ENCODE measurements at regions not wholly inside any gene's neighbourhood (a gene's known extent, or its start where the extent isn't known, plus 50 kb on each side); places are given as distances from the start of the nearest gene placed in this dataset.

DNA sequence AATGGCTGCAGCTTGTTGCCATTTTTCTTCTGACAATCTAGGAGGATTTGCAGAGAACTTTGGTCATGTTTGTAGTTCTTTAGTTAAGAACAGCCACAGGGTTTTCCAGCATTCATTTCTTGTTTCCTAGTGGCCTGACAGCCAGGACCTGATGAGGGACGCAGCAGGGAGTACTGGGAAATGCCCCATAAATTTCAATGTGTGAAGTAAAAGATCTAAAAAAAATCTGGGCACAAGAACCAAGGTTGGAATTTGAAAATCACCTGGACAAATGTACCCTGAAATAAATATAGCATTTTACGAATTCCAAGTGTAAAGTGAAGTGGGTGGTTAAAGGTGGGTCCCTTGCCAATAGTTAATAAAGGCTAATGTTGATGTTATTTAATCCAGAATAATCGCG, 195.0 kb downstream of the ZIC1 start:
- no peak for FAIRE-seq

GRCh38 chr3:147613725-147614124, 204.6 kb downstream of the ZIC1 start:
- FAIRE-seq = no peak

- FAIRE-seq = no peak
These were observed 205.0 kb downstream of the ZIC1 start for GRCh38 chr3:147614210-147614609.

GRCh38 chr3:147615035-147615434, 205.9 kb downstream of the ZIC1 start:
- no peak for FAIRE-seq

DNA sequence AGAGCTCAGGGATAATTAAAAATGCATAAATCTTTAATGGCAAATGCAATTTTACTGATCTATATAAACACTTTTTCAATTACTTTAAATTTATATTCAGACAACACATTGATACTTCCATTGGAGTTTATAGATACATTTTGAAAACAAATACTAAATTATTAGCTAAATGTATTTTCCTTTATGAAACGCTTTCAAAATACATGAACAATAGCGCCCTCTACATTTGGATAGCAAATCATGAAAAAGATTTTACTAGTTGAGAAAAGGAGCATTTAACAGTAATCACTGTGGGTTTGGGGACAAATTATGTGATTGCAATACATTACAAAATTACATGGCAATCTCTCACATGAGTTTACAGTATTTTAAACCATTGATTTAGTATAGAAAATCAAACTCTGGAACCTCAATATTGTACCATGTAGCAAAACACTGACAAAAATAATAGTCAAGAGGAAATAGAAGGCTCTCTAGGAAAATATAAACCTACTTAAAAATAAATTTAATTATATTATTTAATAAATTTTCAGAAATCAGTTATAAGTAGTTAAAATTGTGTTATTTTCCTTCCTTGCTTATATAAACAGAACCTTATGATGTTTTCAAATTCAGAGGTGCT, 207.9 kb downstream of the ZIC1 start:
- no peak for FAIRE-seq

- no peak for FAIRE-seq
These were observed 209.5 kb downstream of the ZIC1 start for GRCh38 chr3:147618691-147619090.

GRCh38 chr3:147619921-147620560, 210.9 kb downstream of the ZIC1 start:
- FAIRE-seq = no peak

- FAIRE-seq = no peak
These were observed 211.7 kb downstream of the ZIC1 start for GRCh38 chr3:147620906-147621305.

DNA sequence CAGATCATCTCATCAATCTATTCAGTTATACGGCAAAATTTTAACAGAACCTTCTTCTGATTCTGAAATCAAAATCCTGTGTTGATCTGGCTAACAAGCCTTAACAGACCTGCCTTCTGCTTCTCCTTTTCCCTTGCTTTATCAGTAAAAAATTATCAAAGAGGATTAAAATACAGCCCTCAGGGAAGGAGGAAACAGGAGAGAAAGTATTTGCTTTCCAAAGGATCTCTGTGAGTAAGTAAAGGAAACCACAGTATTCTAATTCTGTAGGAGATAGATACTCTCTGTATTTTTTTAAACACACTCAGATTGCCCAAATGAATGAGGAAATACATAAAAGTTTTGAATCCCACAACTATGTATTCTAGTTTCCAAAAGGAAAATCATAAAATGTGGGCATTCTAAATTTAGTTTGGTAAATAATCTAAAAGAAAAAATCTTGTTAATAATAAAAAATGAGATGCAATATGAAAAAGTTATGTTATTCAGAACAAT, 221.8 kb downstream of the ZIC1 start:
- no peak for FAIRE-seq

DNA sequence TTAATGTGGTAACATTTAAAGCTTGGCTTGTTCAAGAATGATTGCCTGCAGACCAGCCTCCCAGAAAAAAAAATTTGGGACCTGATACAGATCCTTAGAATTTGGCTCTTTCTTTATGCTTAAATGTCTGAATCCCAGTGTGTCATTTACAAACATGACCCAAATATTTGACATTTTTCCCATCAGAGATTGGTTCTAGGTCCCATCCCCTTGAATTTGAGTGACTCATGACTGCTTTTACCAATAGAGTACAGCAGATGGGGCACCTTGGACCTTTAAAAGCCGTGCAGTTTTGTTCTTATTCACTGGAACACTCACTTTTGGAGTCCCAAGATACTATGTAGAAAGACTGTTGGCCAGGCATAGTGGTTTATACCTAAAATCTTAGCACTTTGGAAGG, 231.6 kb downstream of the ZIC1 start:
- no peak for FAIRE-seq

GRCh38 chr3:147645761-147646160, 236.6 kb downstream of the ZIC1 start:
- no peak for FAIRE-seq

DNA sequence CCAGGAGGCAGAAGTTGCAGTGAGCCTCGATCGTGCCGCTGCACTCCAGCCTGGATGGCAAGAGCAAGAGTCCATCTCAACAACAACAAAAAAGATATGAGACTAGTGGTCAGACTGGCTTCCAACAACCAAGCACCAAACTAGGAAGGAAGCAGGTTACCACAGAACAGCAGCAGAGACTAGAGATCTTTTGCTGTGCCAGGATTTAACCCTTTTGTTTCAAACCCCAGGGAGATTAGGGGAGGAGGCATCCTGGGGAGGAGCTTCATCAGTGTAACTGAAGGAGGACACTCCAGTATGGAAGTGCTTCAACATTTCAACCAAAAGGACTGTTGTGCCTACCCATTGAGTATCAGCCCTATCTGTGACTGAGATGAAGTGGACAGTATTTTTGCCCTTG, 240.3 kb downstream of the ZIC1 start:
- FAIRE-seq = no peak

GRCh38 chr3:147651107-147651778, 242.1 kb downstream of the ZIC1 start:
- no peak for FAIRE-seq

DNA sequence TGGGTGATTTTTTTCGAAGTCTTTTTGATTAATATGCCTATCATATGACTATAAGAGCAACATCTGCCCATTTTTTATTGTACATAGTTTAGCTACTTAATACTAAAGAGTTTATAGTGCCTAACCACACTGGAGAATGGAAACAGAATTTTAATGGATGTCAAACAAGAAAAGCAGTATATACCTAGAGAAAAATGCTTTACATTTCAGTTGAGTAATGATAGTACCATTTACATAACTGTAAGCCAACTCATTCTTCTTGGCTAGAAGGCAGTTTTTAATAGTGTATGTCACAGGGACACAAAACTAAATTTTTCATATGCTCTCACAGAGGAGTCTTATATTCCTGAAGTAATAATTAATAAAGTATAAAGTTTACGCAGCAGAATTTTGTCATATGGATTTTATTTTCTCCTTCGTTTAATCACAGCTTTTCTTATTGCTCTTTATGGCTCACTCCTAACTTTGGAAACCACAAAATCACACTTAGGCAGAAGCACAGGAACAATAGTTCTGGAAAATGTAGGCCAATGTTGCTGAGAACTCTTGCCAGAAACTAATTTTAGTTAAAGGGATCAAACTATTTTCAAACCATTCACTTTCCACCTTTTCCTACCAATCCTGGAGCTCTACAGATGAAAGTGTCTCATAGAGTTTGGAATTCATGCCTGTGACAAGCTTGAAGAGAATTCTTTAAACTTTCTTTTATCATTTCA, 243.6 kb downstream of the ZIC1 start:
- FAIRE-seq = no peak

DNA sequence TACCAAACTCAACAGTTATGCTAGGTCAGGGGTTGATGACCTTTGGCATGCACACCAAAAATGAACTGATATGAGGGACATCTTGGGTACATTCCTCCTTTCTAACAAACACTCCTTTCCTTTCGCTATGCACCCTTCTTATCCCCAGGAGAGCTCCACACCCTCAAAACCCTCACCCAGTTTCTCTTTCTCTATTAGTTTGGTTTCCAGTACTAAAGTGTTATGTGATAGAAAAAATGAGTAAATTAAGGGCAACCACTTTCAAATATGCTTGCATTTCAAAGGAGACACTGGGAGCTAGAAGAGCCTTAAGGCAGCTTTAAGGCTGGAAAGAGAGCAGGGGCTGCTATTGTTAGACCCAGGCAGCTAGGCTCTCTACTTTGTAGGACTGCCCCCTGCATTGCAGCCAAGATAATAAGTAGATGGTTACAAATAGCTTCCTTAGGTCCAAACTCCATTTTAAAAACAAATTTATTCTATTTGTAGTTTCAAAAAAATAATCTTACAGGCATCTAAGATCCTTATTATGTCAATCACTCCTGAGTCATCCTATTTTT, 244.3 kb downstream of the ZIC1 start:
- FAIRE-seq = no peak

- FAIRE-seq = no peak
These were observed 245.7 kb downstream of the ZIC1 start for GRCh38 chr3:147654827-147655226.

DNA sequence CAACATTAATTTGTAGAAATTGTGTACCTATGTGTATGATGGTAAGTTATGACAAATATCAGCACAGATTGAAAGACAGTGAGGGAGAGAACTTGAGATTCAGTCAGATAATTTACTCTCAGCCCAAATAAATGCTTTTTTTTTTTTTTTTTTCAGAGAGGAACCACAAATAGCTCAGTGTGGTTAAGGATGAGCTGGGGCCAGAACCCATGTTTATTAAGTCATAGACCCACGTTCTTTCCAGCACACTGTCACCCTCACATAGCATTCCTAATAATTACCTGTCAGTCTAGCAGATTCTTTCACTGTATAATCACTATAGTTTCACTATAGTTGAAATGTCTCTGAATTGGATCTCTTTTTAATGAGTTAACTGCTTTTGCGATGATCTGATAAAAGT, 246.1 kb downstream of the ZIC1 start:
- no peak for FAIRE-seq

- no peak for FAIRE-seq
These were observed 246.9 kb downstream of the ZIC1 start for GRCh38 chr3:147656023-147656422.

DNA sequence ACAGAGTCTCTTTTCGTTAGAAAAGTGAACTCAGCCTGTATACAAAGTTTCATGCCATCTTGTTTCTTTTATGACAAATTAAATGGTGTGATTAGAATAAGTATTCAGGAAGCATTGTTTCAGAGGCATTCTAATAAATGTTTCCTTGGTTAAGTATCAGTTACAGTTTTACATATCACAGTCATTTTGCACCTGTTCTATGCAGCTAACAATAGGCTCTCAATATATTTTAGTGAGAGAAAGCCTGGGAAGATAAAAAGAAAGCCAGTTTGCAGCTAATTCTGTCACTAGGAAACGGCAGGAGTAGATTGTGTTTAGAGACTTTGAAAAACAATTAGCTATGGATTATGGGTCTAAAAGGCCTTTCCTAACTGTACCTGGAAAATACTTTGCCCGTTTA, 252.8 kb downstream of the ZIC1 start:
- FAIRE-seq = no peak

- no peak for FAIRE-seq
These were observed 253.5 kb downstream of the ZIC1 start for GRCh38 chr3:147662705-147663104.

GRCh38 chr3:147669077-147669476, 259.9 kb downstream of the ZIC1 start:
- no peak for FAIRE-seq

GRCh38 chr3:147672035-147672434, 262.9 kb downstream of the ZIC1 start:
- no peak for FAIRE-seq

DNA sequence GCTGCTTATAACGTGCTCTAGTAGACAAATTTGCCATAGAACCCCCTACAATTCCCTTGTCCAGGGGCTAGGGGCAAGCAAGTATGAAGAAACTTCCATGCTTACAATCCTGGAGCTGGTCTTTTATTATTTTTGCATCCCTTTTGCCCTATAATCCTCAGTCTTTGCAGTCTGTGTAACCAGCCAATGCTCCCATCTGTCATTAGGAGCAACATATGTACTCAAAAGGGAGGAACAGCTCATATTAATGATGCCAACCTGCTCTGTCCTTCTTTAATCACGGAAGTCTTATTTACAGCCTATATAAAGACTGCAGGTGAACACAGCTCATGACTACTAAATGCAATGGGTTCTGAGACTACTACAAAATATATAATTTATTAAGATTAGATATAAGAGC, 263.3 kb downstream of the ZIC1 start:
- no peak for FAIRE-seq
